GM13976 (cell line): ENCODE measurements at regions not wholly inside any gene's neighbourhood (a gene's known extent, or its start where the extent isn't known, plus 50 kb on each side); places are given as distances from the start of the nearest gene placed in this dataset.

ENCODE experiments used
- DNase-seq: peaks from one replicate; pipeline ENCODE4 v3.0.0; 2012; ENCODE audit warnings: low spot score
- in situ Hi-C: fragments of 300-500 bp; cut with MboI; formaldehyde crosslinking; loops from one replicate; pipeline ENCODE4 v1.12.0; 2022; ENCODE audit warnings: low sequenced_read_pairs, mixed read lengths, inconsistent platforms; ENCODE audit not compliant: unreplicated experiment
- TF ChIP-seq, protein P1 (sequence below): IDR thresholded peaks from 2 replicates; pipeline ENCODE4 v1.5.1; 2012; ENCODE audit warnings: borderline replicate concordance, mild to moderate bottlenecking; ENCODE audit not compliant: insufficient read depth; ENCODE audit errors: extremely low read depth, missing control alignments, control extremely low read depth

GRCh38 chr12:77131977-77132490, 66.7 kb upstream of the E2F7 start:
- no peak for DNase-seq
- in situ Hi-C loops: no loop called here
- TF ChIP-seq, protein P1, sequence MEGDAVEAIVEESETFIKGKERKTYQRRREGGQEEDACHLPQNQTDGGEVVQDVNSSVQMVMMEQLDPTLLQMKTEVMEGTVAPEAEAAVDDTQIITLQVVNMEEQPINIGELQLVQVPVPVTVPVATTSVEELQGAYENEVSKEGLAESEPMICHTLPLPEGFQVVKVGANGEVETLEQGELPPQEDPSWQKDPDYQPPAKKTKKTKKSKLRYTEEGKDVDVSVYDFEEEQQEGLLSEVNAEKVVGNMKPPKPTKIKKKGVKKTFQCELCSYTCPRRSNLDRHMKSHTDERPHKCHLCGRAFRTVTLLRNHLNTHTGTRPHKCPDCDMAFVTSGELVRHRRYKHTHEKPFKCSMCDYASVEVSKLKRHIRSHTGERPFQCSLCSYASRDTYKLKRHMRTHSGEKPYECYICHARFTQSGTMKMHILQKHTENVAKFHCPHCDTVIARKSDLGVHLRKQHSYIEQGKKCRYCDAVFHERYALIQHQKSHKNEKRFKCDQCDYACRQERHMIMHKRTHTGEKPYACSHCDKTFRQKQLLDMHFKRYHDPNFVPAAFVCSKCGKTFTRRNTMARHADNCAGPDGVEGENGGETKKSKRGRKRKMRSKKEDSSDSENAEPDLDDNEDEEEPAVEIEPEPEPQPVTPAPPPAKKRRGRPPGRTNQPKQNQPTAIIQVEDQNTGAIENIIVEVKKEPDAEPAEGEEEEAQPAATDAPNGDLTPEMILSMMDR: no peak

- in situ Hi-C loops: no loop called here
- TF ChIP-seq, protein P1: no peak
- DNase-seq: no peak
These were observed 64.8 kb upstream of the E2F7 start for GRCh38 chr12:77130193-77130592.

DNA sequence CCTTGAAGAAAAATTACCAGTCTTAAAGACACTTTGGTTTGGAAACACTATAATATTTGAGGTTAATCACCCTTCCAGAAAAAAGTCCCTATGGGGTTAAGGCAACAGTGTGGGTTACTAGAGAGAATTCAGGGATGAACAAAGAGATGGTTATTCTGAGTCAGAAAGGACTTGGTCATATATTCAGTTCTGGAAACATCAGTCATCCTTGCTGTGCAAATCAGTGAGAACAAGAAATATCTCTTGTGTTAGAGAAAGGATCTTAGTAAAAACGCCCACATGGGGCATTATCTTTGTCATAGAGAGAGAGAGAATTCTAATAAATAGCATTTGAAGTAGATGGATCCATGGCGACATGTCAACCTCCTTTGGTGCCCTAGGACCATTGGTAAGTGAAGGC, 59.4 kb upstream of the E2F7 start:
- in situ Hi-C loops: no loop called here
- DNase-seq: no peak
- TF ChIP-seq, protein P1: no peak

GRCh38 chr12:77122661-77123060, 57.3 kb upstream of the E2F7 start:
- TF ChIP-seq, protein P1: no peak
- in situ Hi-C loops: no loop called here
- DNase-seq: no peak

GRCh38 chr12:77122236-77122635, 56.9 kb upstream of the E2F7 start:
- TF ChIP-seq, protein P1: no peak
- no peak for DNase-seq

DNA sequence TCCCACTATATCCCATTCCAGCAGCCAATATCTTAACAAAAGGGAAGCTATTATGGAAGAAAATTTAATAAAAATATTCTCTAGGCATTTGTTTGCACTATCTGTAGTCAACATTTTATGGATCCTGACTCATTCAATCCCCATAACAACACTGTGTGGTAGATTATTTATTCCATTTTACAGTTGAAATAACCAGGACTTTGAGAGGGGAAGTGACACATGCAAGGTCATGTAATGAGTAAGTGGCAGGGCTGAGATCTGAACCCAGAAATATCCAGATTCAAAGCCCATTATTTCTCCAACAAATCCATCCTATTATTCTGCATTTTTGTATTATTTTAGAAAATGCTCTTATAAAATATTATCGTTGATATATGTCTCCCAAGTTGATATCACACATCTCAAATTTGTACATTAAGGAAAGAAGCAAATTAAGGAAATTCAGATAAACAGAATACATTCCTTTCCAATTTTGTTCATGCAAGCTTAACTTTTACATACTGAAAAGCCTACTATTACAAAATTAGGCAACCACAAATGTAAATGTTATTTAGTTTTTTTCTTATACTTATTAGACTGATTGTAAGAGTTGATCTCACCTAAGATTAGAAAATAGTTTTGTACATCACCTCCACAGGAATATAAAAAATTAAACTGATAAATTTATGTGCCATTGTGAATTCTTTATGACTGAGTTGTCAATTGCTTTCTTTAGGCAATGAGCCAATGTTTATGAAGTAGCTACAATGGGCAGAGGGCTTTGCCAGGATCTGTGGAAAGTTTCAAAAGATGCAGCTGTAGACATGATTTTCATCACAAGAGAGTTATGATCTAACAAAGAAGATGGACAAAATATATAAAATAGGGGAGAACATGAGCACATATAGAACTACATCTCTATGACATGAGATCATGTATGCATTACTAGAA, 55.1 kb upstream of the E2F7 start:
- TF ChIP-seq, protein P1: no peak
- in situ Hi-C loops: no loop called here
- DNase-seq: no peak

More at GRCh38 chr12:77122236-77122635, 56.9 kb upstream of the E2F7 start:
- in situ Hi-C loops: no loop called here
